BE2C (cell line): ENCODE measurements at regions not wholly inside any gene's neighbourhood (a gene's known extent, or its start where the extent isn't known, plus 50 kb on each side); places are given as distances from the start of the nearest gene placed in this dataset.

Source experiments
- DNase-seq: peaks from one replicate; pipeline ENCODE4 v3.0.0-alpha.2; 2020
- H3K27me3 ChIP-seq: fragments of 250-450 bp; sonication (Bioruptor Pico); 2 replicates; pipeline ENCODE4 v1.5.1; 2020; ENCODE audit warnings: mild to moderate bottlenecking
- H3K36me3 ChIP-seq: fragments of 250-450 bp; sonication (Bioruptor Pico); 2 replicates; pipeline ENCODE4 v1.5.1; 2020; ENCODE audit warnings: mild to moderate bottlenecking
- H3K4me1 ChIP-seq: fragments of 250-450 bp; sonication (Bioruptor Pico); 2 replicates; pipeline ENCODE4 v1.5.1; 2020
- H3K4me3 ChIP-seq: 2 replicates; pipeline ENCODE4 v1.5.1; 2011; ENCODE audit warnings: low read depth, low read length
- H3K9me3 ChIP-seq: fragments of 250-450 bp; sonication (Bioruptor Pico); 2 replicates; pipeline ENCODE4 v1.5.1; 2020
- TF ChIP-seq, protein P1 (sequence below): IDR thresholded peaks from 2 replicates; pipeline ENCODE4 v1.5.1; 2012; ENCODE audit warnings: mild to moderate bottlenecking, low read depth, low read length

DNA sequence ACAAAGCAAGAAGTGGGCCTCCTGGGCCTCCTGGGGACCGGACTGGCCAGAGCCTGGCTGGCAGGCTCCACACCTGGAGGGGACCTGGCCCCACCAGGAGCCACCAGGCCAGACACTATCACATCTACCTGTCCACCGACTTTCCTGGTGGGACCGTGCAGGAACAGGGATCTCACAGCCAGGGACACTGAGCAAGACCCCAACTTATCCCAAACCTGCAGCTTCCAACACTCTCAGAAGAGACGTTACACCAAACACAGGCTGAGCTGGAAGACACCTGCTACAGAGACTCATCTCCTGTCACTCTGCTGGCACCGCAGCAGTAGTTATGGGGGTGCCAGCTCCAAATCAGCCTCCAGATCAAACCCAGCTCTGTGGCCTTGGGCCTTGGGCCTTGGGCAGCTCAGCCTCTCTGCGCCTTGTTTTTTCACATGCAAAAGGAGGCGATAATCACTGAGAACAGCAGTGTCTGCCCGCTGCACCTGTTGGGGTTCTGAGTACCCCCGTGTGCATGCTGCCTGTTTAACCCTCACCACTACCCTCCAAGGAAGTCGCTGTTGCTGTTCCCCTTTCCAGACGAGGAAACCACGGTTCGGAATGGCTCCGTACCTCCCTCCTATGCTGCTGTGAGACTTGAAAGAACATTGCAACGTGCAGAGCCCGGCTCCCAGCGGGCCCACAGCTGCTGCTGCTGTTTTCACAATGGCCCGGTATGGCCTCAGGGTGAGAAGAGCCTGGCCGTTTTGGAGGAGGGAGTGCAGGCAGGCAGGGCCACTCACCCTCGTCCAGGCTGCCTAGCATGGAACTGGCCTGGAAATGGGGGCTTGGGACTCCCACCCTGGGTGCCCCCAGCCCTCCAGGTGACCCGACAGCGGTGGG lies 69.6 kb downstream of the ADRA2C start:
- Histone ChIP-seq H3K4me1 (no peaks in the 10 kb centered on the region; the same call in 1 of the 2 replicates), H3K36me3 (no peaks in the 10 kb centered on the region), H3K9me3 (no peaks in the 10 kb centered on the region), H3K27me3 (no peaks in the 10 kb centered on the region), H3K4me3 (no peak overlapping the region)
- TF ChIP-seq, protein P1, sequence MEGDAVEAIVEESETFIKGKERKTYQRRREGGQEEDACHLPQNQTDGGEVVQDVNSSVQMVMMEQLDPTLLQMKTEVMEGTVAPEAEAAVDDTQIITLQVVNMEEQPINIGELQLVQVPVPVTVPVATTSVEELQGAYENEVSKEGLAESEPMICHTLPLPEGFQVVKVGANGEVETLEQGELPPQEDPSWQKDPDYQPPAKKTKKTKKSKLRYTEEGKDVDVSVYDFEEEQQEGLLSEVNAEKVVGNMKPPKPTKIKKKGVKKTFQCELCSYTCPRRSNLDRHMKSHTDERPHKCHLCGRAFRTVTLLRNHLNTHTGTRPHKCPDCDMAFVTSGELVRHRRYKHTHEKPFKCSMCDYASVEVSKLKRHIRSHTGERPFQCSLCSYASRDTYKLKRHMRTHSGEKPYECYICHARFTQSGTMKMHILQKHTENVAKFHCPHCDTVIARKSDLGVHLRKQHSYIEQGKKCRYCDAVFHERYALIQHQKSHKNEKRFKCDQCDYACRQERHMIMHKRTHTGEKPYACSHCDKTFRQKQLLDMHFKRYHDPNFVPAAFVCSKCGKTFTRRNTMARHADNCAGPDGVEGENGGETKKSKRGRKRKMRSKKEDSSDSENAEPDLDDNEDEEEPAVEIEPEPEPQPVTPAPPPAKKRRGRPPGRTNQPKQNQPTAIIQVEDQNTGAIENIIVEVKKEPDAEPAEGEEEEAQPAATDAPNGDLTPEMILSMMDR: no peak
- peak; percentile 41 for DNase-seq

DNA sequence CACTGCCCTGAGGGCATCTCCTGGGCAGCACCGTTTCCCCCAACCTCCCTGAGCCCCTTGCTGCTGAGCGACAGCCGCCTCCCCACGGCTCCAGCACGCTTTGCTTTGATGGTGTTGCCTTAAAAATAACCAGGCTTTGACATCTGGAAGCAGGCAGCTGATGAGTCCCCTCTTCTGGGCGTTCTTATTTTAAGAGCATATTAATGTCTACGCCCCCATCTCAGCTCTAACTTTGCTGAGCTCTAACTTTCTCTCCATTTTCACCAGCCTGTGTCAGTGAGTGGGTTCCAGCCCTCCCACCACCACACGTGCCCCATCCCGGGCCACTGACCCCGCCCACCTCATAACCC lies 70.2 kb downstream of the ADRA2C start:
- no peaks in the 10 kb centered on the region for H3K9me3 ChIP-seq
- no peaks in the 10 kb centered on the region for H3K27me3 ChIP-seq
- TF ChIP-seq, protein P1: no peak
- no peak for DNase-seq
- H3K36me3 ChIP-seq: no peaks in the 10 kb centered on the region
- no peak overlapping the region for H3K4me3 ChIP-seq
- no peaks in the 10 kb centered on the region for H3K4me1 ChIP-seq

DNA sequence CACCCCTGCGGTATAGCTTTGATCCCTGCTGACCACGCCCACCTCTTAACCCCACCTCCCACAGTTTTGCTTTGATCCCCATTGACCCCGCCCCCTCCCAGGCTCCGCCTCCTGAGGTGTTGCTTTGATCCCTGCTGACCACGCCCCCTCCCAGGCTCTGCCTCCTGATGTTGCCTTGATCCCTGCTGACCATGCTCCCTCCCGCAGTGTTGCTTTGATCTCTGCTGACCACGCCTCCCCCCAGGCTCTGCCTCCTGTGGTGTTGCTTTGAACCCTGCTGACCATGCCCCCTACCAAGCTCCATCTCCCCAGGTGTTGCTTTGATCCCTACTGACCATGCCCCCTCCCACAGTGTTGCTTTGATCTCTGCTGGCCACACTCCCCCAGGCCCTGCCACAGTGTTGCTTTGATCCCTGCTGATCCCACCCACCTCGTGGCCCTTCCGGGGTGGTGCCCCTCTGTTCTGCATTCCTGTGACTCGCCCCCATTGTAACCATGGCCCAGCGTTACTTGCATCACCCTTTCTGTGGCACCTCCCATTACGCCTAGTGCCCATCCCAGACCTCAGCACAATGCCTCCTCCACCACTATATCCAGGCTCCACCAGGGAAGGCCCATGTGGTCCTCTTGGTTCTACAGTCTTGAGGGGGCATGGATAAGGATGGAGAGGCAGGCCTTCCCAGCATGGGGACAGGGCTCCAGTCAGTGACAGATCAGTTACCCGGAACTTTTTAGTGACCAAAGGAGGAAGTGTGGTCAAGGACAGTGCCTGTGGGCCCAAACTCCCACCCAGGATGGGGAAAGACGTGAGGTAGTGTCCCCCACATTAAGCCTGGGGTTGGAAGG lies 70.8 kb downstream of the ADRA2C start:
- no peaks in the 10 kb centered on the region for H3K4me1 ChIP-seq
- TF ChIP-seq, protein P1: no peak
- peak; percentile 73 for DNase-seq
- no peaks in the 10 kb centered on the region for H3K36me3 ChIP-seq
- no peak overlapping the region for H3K4me3 ChIP-seq
- no peaks in the 10 kb centered on the region for H3K9me3 ChIP-seq
- H3K27me3 ChIP-seq: no peaks in the 10 kb centered on the region

DNA sequence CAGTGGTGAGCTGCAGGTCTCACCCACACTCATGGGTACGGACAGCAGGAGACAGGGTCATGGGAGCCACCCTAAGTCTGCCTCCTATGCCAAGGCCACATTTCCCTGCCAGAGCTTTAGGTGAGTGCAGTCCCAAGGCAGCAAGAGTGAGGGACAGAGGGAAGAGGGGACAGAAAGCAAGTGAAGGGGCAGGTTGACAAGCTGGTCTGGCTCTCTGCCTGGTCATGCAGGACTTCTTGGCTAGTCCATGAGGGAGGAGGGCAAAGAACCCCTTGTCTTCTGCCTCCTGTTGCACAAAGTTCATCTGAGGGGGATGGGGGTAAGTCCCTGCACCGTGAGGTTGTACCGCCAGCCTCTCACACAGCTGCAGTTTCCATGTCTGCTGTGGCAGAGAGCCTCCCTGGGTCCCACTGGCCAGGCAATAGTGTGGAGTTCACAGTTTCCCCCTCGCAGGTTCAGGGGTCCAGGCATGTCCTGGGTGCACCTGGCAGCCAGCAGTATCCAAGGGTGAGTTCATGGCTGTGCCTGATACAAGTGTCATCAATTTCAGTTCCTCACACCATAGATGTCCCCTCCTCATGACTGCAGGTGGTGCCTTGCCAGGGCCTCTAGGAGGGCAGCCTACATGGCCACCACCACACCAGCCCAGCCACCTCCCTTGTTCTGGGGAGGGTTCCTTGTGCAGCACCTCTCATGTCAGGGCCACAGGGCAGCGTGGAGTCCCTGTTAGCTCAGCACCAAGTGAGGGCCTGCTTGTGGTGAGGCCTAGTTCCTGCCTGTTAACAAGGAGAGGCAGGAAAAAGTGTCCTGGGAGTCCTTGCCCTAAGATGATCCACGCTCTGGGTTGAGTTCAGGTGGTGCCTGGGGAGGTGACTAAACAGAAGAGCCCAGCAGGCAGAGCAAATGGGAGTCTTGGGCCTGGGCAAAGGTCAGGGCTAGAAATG lies 72.5 kb downstream of the ADRA2C start:
- Histone ChIP-seq H3K9me3 (no peaks in the 10 kb centered on the region), H3K27me3 (no peaks in the 10 kb centered on the region), H3K4me1 (no peaks in the 10 kb centered on the region), H3K36me3 (no peaks in the 10 kb centered on the region), H3K4me3 (no peak overlapping the region)
- no peak for DNase-seq
- TF ChIP-seq, protein P1: no peak

DNA sequence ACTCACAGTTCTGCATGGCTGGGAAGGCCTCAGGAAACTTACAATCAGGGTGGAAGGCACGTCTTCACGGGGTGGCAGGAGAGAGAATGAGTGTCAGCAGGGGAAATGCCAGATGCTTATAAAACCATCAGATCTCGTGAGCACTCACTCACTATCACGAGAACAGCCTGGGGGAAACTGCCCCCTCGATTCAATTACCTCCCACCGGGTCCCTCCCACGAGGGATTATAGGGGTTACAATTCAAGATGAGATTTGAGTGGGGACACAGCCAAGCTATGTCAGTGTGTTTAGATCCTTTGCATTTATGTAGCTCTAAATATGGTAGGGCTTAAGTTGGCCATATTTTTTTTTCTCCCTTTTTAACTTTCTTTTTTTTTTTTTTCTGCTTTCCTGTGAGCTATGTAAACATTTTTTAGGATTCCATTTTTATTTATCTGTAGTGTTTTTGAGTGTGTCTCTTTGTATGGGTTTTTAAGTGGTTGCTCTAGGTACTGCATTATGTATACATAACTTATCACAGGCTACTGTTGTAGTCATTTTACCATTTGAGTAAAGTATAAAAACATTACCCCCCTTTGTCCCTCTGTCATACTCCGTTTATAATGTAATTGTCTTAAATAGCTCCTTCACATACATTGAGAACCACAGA lies 79.0 kb downstream of the ADRA2C start:
- Histone ChIP-seq H3K36me3 (no peaks in the 10 kb centered on the region), H3K9me3 (no peaks in the 10 kb centered on the region), H3K4me1 (no peaks in the 10 kb centered on the region), H3K4me3 (no peak overlapping the region), H3K27me3 (no peaks in the 10 kb centered on the region)
- DNase-seq: no peak
- TF ChIP-seq, protein P1: no peak
